HG03442 (cell line): ENCODE measurements at regions not wholly inside any gene's neighbourhood (a gene's known extent, or its start where the extent isn't known, plus 50 kb on each side); places are given as distances from the start of the nearest gene placed in this dataset.
A peak's percentile ranks its signal among the peaks of the same experiment; 100 is the strongest.

Experiments
- ATAC-seq: cut with Tn5 transposase; IDR thresholded peaks from one replicate; pipeline ENCODE4 v1.9.1; 2021; ENCODE audit warnings: mild to moderate bottlenecking, moderate library complexity; ENCODE audit not compliant: unreplicated experiment

DNA sequence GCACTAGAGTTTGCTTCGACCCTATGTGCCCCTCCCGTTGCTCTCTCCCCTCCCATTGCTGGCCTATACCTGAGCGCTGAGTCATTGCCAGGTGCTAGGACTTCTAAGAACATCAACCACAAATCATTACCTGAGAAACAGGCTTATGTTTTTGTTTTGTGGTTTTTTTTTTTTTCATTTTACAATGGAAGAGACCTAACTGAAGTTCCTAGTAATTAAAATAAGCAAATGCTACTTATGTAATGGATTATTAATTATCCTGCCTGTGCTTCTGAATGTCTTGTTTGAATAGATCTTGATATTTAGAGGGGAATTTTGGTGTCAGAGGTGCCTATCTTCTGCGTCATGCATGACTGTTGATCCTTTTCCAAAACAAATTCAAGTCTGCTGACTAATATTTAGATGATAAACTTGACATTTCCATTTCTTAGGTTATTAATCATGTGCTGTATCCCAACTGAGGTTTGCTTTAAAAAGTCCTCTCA is 275.4 kb upstream of the CPEB2 start:
- no peak for ATAC-seq

DNA sequence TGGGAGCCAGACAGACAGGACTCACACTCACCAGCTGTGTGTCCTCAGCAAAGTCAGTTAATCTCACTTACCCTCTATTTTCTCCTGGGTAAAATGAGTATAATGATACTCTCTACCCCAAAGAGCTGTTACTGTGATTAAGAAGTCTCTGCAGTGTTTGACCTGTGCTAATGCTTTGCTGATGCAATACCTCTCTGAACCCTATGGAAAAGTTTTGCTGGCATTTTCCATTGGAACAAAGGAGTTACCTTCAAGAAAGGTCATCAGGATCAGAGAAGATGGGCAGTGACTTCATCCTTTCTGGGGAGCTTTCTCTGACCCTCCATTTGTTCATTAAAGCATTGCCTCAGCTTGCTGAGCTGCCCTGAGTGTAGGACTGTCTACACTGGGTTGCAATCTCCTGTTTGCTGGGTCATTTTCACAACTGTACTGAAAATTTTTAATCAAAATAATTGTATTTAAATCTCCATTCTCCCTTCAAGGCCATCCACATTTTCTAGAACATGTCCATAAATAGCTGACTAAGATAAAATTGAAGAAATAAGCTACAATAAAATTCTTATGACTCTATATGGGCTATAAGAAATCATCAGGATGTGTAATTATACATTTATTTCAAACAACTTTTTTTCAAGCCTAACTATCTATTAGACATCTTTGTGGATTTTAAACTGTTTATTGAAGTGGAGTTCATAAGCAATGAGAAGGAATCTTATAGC is 272.8 kb upstream of the CPEB2 start:
- no peak for ATAC-seq

DNA sequence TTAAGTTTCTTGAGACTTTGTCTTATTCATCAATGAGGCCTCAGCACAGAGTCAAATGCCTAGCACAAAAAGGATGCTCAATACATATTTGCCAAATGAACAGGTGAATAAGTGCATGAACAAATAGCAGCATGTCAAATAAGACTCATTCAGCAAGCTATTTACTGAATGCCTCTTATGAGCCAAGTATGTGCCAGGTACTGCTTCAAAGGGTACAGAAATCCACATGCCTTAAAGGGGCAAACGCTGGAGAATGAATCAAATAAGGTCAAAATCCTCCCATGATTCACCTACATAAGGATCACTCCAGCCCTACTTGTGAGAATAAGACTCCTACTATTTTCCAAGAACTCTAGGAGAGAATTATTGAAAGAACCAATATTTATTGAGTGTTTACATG is 260.2 kb upstream of the CPEB2 start:
- no peak for ATAC-seq

GRCh38 chr4:14743172-14743571 is 259.1 kb upstream of the CPEB2 start:
- ATAC-seq = no peak

DNA sequence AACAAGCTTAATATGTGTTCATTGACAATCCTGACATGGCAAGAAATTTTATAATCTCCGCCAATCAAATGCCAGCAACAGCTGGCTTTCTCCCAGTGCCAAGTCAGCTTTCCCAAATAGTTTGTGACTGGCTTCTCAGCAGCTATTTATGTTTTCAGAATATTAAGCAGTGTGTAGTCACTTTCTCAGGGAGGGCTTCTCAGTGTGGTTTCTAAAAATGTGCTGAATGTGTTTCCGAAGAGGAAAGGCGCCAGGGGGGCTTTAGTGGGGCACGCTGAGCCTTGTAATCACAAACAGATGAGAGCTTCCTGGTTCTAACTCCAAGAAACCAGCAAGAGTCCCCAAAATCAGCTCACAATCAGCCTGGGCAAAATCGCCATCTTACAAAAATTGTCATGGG is 258.7 kb upstream of the CPEB2 start:
- ATAC-seq = no peak

DNA sequence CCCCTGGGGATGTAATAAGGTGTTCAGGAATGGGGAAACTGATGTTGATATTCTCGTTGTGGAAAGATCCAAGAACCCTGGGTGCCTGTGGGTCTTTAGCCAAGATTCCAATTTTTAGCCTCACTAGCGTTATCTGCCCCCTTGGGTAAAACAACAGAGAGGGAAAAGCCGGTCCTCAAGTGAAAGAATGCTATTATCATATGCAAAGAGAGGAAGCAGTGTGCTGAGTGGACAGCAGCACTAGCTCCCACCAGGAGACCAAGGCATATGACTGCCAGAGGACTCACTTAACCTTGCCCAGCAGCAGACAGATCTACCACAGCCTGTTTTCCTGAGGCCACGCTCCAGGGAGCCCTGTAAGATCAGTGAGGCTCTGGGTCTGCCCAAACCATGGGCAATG is 257.9 kb upstream of the CPEB2 start:
- ATAC-seq = no peak

DNA sequence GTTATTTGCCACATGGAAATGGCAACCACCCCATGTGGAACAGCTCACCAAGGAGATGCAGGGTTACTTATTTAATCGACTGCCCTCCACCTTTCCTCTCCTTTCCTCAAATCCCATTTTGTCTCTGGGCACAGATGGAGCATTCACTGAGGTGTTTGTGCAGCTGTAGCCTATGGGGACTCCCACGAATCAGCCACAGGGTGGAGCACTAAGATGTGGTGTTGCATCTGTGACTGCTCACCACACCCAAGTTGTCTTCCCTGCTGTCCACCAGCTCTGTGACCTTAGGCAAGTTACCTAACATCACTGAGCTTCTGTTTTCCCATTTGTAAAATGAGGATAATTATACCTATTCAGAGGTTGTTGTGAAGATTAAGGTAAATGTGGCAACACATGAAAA is 252.4 kb upstream of the CPEB2 start:
- ATAC-seq = peak; percentile 55

GRCh38 chr4:14752341-14753046 is 249.8 kb upstream of the CPEB2 start:
- ATAC-seq = no peak

GRCh38 chr4:14767142-14767541 is 235.1 kb upstream of the CPEB2 start:
- peak; percentile 49 for ATAC-seq

DNA sequence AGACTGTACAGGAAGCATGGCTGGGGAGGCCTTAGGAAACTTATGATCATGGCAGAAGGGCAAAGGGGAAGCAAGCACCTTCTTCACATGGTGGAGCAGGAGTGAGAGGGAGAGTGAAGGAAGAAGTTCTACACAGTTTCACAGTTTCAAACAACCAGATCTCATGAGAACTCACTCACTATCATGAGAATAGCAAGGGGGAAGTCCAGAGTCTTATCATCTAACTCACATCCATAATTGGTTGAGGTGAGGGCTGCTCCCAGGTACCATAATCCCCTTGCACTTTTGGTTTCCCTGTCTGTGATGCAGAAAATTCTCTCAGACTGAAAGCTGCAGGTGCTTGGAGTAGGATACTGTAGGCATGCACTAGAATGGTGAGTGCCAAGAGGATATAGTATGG is 233.8 kb upstream of the CPEB2 start:
- ATAC-seq = peak; percentile 47

DNA sequence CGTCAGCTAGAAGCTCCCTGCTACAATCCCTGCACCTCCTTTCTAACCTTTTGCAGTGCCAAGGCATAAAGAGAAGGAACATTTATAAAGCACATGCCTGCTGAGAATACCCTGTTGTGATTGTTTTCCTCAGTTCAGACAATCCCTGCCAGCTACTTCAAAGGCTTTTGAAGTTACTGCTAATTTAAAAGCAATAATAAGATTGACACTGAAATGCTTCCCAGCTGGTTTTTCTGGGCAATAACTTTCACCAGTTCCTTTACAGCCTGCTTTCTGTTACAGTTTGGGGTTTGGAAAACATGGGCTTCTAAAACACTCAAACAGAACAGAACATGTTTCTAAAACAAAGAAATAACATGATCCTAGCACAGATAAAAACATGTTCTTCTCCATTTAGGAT is 232.3 kb upstream of the CPEB2 start:
- ATAC-seq = no peak

DNA sequence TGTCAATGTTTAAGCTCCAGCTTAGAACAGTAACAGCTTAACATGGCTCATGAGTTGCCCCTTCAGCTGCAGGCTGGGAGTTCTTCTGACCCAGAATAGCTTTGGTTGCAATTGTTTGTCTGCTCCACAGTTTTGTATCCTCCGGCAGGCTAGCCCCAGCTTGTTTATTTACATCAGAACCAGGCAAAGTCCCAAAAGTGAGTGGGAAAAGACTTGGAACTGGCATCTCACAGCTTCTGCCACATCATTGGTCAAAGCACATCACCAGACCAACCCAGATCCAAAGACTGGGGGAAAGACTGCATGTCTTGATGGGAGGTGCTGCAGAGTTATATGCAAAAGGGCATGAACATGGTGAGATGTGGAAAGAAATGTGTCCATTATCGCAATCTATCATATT is 231.2 kb upstream of the CPEB2 start:
- no peak for ATAC-seq

- ATAC-seq = no peak
Measured at GRCh38 chr4:14771504-14772175, 230.6 kb upstream of the CPEB2 start.

DNA sequence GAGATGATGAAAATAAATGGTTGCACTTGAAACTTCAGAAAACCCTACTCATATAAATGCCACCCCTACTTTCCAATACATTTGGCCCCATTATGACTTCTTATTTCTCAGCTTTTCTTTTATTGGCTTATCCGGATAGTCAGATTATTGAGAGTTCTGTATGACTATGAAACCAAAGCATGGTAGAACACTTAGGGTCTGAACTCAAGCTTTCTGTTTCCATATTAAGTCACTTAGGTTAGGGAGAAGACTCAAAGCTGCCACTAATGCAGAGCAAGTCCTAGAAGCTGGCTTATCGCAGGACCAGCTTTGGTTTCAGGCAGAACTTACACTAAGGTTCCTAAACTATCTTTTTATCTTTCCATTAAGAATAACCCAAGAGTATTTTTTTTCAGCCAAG is 229.9 kb upstream of the CPEB2 start:
- no peak for ATAC-seq

- peak; percentile 99 for ATAC-seq
Measured at GRCh38 chr4:14783011-14783877, 219.0 kb upstream of the CPEB2 start.

- ATAC-seq = no peak
Measured at GRCh38 chr4:14787221-14787620, 215.1 kb upstream of the CPEB2 start.

DNA sequence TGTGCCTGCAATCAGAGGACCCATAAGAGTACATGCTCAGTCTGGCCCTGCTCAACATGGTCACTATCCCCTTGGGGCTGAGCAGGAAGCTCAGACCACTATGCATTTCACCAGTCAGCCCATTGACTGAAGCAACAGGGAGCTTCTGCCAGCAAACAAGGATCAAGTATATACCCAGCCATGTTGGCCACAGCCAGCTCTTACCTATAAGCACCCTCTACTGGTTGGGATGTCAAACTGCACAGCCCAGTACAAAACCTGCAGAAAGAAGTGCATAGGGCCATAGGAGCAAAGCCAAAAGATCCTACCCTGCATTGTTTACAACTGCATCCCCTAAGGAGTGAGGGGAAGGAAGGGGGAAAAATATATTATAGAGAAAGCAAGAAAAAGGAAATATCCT is 214.4 kb upstream of the CPEB2 start:
- no peak for ATAC-seq

DNA sequence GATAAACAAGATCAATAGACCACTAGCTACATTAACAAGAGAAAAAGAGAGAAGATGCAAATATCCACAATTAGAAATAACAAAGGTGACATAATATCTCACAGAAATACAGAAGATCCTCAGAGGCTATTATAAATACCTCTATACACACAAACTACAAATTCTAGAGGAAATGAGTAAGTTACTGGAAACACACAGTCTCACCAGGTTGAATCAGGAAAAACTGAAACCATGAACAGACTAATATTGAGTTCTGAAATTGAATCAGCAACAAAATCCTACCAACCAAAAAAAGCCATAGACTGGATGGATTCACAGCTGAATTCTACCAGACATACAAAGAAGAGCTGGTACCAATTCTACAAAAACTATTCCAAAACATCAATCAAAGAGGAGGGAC is 211.8 kb upstream of the CPEB2 start:
- peak; percentile 53 for ATAC-seq

DNA sequence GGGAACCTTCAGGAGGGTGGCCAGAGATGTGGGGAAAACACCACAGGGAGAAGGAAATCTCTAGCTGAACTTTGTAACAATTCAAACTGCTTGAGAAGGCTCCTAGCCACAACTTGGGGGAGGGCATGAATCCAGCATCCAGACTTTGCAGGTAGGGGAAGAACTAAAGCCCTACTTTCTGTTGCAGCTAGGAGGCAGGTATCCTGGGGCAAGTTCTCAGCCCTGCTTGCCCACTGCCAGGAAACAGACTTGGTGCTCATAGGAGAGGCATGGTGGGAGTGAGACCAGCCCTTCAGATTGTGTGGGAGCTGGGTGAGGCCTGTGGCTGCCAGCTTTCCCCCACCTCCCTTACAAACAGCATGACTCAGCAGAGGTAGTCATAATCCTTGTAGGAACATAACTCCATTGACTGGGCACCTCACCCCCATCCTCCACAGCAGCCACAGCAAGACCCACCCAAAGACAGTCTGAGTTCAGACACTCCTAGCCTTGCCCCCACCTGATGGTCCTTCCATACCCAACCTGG is 209.5 kb upstream of the CPEB2 start:
- ATAC-seq = no peak

DNA sequence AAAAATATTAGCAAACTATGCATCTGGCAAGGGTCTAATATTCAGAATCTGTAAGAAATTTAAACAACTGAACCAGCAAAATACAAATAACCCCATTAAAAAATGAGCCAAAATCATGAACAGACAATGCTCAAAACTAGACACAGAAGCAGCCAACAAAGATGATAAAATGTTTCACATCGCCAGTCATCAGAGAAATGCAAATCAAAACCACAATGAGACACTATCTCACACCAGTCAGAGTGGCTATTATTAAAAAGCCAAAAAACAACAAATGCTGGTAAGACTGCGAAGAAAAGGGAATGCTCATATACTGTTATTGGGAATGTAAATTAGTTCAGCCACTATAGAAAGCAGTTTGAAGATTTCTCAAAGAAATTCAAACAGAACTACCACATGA is 201.3 kb upstream of the CPEB2 start:
- ATAC-seq = no peak

DNA sequence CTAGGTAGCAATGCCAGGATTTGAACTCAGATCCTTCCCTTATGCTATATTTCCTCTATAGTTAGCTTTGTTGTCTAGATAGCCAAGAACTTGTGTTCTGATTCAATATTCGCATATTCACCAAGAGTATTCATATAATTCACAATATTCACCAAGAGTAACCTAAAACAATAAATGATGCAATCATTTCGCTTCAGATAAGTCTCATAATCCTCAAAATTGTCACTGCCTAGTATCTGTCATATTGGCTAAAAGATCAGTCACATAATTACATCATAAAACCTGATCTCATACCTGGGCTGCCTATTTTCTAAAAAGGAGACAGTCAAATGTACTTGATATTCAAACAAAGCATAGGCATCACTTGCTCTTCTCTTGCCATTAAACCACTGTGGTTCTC is 199.7 kb upstream of the CPEB2 start:
- no peak for ATAC-seq
